ENCODE measurements at regions not wholly inside any gene's neighbourhood (a gene's known extent, or its start where the extent isn't known, plus 50 kb on each side); places are given as distances from the start of the nearest gene placed in this dataset.
"Not testable (repeated sequence)": the region's sequence is repeated elsewhere in the genome, so short reads cannot be mapped to it uniquely, and the experiment has no call there.

DNA sequence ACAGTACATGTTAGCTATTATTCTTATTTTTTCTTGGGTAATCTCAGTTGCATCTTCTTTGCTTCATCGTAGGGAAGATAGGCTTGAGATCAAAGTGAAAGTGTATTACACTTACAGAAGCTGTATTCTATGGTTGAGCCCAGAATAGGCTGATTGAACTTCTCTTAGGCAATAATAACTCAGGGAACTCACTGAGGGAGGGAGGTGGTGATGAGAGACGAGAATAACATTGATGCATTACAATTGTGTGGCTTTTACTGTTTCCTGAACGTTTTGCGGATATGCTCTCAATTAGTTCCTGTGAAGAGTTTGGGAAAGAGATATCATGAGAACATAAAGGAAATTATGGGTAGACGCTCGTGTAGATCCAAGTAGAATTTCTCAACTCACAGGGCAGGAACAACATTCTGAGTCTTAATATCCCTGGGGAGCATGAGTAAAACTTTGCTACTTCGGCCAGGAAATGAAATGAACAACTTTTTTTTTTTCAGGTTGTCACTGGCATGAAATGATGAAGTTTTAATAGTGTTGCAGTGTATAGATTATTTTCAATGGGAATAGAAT, 302.2 kb downstream of the TUSC7 start:
- DNase-seq = no peak

DNA sequence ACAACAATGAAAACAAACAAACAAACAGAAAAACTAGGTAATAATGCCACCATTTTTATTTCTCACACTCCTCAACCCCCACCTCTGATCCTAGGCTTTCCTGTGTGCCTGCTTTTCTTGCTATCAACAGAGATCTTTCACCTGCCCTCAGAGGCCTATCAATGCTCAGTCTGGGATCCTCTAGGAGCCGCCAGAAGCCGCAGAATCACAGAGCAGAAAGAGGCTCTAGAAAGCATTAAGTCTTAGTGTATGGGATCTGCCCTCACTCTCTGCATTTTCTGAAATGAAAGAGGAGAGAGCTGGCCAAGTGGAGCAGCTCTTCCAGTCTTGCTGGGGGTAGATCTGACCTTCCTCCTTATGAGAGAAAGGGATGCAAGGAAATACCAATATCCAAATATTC, 306.8 kb downstream of the TUSC7 start:
- no peak for DNase-seq

DNA sequence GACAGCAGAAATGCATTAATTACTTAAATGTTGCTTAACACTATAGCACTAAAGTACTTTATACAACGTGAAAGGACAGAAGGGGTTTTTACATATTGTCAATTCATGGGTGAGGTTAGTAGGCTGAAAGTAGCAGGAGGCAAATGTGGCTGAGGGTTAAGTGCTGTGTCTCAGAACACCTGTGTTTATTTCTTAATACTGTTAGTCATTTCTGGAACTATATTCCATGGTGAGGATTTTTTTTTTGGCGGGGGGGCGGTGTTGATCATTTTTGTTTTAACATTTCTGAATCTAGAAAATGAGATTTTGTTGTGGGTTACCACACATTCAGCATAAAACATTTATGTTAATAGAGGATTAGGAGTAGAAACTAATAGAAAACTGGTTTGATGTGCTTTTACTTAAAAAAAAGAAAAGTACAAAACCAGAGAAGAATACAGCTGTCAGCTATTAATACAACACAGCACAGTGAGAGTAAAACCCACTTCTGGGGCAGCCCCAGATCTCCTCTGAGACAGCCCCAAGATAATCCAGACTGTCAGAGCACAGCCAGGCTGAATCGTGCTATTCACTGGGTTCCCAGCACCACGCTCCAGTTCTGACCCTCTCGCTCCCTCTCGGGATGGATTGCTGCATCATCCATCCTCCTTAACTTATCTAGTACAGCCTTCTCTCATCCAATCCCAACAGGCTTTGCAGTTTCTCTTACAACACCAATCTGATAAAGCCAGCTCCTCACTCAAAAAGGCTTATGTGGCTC, 307.7 kb downstream of the TUSC7 start:
- DNase-seq = no peak

DNA sequence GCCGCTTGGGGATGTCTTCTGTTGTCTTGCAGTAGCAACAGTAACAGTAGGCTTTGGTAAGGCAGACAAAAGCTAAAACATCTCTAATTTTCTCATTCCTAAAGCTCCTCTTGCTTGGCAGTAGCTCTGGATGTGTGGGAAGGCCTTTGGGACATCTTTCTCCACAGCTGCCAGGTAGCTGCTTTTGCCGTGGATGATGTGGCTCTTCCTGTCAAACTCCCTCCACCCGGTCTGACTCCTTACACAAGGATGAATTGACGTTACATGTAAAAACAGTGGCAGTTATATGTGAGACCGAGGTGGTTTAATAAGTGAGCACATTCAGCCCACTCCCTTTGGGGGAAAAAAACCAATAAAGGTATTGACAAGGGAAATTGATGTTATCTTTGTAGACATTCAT, 309.1 kb downstream of the TUSC7 start:
- no peak for DNase-seq

DNA sequence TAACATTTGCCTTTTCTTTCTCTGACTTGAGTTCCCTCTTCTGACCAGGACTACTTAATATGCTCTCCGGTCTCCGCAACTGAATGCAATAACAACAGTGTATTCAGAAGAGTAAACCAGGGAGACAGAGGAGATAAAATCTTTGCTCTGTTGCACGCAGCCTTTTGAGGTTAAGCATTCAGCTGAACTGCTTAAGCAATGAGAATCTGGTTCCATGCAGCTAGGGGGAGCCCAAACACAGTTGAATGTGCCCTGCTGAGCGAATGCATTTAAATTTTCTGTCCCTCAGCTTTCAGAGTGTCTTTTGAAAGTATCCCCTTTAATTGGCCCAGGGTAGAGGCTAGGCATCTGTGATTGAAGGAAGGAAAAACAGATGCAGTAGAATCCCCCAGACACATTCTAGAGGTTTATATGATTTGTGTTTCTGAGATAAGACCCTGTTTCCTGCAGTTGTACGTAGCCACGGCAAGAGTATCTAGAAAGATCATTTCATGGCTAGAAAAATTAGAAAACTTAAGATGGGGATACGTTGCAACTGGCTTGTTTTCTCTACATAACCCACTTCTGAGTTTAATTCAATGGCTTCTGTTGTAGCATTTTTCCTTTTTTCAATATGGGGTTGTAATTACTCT, 309.6 kb downstream of the TUSC7 start:
- DNase-seq = no peak

DNA sequence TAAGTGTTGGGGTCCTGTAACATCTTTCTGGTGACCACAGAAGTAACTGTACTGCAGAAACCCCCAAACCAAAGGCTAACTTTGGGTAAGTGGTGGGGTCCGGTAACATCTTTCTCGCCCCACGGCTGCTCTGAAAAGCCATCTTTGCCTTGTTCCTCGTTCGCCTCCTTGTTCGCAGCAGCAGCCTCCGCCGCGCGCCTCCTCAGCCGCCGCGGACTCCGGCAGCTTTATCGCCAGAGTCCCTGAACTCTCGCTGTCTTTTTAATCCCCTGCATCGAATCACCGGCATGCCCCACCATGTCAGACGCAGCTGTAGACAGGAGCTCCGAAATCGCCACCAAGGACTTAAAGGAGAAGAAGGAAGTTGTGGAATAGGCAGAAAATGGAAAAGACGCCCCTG, 316.8 kb downstream of the TUSC7 start:
- DNase-seq = no peak

DNA sequence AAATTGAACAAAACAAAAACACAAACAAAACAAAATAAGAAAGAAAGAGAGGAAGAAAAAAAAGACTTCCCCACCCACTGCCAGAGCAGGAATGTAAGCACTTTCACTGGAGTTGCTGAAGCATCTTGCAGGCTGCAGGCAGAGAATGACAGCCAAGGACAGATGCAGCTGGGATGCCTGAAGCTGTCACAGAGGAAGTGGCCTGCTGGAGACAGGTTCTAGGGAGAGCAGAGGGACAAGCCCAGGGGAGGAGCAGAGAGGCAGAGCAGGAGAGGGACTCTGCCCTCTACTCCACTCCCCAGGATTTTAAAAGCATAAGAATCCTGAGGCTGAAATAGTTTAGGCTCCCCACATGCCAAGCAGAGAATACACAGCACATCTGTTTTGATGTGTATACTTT, 326.2 kb downstream of the TUSC7 start:
- DNase-seq = no peak

DNA sequence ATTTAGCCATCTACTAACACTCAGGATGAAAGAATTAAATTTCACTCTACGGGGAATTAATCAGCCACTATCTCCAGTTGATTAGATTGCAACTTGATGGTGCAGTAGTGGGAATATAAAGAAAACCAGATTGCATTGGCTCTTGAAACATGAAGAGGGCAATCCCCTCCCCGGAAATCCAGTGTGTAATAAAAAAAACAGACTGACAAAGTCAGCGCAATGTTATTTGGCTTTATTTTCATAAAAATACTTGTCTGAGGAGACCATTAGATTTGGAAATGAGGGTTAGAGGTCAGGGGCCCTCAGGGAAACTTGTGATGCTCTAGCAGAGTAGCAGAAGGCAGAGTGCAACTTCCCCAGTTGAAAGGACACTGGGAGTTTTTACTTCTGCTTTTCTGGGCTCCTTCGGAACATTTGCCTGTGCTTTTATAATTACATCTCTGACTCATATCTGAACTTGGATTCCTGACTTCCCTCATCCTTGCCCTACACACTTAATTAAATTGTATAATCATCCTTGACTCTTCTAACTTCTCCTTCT, 326.8 kb downstream of the TUSC7 start:
- no peak for DNase-seq

DNA sequence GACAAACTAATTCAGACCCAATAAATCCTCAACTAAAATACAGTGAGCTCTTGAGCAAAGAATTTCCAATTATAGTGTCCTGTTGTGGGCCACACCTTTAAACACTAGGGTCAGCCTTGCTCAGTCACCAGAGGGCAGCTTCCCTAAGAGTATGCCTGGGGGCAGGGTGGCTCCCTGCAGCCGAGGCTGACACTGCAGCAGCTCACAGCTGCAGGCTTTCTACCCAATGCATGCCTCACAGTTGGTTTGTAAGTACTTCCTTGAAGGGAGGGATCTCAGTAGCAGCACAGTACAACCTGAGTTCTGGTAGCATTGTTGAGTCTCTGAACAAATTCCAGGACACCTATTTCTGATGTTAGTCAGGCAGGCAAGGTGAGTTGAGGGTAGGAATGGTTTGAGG, 335.6 kb downstream of the TUSC7 start:
- no peak for DNase-seq

DNA sequence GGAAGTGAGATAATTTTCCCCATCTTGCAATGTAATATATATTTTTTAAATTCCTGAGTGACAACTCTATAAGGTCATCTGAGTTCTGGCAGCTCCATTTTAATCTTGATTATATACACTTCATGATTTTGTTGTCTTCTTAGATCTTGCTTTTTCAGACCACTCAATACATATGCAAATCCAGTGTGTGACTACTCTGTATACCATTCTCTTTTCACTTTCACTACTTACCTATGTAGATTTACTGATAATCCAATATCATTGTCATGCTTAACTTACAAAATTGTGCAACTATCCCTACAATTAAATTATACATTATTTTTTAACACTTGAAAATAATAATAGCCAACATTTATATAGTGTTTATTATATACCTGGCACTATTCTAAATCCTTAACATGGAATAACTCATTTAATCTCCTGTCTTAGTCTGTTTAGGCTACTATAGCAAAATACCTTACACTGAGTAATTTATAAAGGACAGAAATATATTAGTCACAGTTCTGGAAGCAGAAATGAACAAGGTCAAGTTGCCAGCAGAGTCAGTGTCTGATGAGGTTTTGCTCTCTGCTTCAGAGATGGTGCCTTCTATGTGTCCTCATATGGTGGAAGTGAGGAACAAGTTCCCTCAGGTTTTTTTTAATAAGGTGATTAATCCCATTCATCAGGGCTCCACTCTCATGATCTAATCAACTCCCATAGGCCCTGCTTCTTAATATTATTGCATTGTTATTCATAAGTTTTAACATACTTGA, 338.5 kb downstream of the TUSC7 start:
- DNase-seq = no peak

DNA sequence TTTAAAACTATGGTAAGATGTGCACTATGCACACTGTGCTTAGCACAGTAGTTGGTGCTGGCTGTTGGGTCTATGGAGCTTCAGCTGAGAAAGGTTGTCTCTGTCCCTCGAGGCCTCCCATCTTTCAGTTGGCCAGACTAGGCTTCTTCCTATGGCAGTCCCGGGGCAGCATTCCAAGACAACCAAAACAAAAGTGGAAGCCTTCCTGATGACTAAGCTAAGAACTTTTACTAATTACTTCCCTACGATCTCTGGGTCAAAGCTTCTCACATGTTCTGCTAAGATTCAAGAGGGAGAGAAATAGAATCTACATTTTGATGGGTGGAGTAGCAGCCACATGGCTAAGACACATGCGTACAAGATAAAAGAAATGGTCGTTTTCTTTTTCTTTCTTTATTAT, 342.8 kb downstream of the TUSC7 start:
- no peak for DNase-seq

DNA sequence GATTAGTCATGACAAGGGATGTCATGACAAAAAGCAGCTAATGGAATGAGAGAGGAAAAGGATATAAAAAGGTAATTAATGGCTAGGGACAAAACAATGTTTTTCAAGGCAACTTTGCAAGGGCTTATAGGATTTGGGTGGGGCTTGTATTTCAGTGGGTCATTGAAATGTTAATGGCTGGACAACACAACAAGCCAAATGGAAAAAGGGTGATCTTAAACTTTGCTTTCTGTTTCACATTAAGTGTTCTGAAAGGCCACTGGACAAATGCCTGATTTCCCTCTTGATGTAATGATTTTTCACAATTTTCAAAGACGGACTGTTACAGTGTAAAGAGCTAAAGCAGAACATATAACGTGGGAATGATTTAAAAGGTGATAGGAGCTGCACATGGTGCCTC, 345.0 kb downstream of the TUSC7 start:
- no peak for DNase-seq

DNA sequence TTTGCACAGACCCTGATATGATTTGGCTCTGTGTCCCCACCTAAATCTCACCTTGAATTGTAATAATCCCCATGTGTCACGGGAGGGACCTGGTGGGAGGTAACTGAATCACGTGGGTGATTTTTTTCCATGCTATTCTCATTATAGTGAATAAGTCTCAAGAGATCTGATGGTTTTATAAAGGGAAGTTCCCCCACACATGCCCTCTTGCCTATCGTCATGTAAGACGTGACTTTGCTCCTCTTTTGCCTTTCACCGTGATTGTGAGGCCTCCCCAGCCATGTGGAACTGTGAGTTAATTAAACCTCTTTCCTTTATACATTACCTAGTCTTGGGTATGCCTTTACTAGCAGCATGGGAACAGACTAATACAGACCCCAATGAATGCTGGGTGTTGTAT, 347.4 kb downstream of the TUSC7 start:
- not testable (repeated sequence) for DNase-seq

DNA sequence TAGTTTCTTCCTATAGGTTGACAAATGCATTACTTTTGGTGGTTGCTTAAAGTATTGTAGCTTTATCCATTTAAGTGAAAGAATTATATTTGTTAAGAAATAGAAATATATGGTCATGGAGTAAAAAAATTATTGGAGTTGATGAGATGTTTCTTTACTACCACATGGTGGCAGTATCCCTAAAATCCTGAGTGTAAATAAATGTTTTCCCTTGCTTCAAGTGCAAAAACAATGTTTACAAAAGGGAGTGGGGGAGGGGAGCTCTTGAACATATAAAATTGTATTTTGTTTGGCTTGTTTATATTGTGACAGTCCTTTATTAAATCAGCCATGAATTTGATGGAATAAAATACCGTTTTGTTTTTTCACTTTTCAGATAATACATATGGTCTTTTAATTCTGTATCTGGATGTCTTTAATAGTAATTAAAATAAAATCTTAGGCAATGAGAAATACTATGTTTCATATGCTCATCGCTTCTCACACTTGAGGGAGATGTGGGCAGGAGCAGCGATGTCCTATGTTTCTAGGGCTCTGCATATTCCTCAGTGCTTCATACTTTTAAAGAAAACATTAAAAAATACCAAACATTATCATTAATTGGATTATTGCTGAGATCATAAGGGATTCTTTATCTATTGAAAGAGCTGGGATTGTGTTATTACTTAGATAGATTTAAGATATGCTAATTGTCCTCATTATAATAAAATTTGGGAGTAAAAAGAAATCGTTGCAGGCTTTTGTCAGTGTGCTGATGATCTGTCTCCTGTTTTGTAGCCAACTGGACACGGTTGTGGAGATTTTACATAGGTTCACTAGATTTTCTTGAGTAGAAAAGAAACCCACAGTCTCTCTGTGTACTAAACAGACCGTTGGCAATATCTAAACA, 349.7 kb downstream of the TUSC7 start:
- no peak for DNase-seq

DNA sequence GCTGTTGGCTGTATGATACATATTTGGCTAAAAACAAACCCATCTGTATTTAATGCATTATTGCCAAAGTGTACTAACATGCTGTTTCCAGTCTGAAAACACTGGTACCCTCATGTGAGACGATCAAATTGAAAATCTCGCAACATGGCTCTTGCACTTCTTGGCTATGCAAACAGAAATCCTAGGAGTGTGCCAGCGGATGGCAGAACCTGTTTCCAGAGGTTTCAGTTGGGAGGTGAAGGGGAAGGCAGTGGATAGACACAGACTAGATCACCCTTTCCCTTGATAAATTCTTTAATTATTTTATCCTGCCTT, 350.3 kb downstream of the TUSC7 start:
- DNase-seq = no peak

DNA sequence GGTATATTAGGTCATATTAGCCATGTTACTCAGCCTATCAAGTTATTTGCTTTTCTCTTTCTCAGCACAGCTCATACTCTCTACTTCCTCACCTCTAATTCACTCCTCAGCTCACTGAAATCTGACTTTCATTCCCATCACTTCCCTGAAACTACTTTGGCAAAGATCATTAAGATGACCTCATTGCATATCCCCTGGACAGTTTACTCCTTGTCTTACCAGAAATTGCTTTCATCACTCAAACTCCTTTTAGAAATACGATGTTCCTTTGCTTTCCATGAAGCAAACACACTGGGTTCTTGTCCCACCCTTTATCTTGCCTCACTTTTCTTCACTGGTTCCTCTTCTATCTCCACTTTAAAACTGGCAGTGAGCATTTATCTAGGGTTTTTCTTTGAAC, 354.4 kb downstream of the TUSC7 start:
- no peak for DNase-seq

DNA sequence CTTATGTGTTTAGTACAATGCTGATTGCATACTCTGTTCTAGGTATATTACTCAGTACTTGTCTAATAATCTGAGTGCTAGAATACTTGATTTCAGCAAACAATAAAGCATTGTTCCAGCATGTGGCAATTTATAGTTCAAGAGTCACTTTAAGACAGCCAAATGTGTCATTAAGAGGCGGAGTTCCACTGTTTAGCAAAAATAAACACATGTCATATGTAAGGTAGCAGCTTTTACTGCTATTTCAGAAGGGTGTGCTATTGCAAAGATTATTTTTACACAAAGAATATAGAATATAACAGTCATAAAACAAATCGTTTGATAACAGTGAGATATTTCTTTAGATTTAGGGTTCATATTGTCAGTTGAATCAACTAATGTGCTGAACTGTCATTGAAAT, 358.7 kb downstream of the TUSC7 start:
- DNase-seq = no peak

DNA sequence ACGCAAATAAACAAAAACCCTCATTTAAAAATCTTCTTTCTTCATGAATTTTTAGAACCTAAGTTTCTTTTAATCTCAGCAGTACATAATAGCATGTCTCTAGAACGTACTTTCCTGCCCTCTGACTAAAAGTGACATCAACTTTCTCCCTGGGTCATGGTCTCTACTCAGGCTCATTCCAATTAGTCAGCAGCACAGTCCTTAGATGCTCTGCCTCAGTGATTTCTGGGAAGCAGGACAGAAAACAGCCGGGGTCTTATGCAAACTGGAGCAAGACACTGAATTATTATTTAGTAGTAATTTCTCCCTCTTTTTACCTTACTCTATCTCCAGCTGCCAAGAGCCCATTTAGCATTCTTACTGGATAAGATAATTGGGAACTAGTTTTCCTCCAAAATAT, 365.2 kb downstream of the TUSC7 start:
- no peak for DNase-seq

DNA sequence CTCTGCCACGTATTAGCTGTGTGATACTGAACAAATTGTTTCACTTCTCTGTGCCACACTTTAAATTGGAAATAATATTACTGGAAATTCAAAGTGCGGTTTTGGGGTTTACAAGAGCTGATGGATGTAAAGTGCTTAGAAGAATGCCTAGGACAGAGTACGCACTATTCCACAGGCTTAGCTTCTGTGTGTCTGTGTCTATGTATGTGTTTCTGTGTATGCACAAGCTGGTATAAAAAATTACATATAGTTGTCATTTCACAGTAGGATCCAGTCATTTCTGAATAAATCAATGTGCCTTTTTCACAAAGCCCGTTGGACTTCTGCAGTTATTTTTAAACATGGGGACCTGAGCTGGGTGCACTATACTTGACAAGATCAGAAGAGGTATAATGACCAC, 370.4 kb downstream of the TUSC7 start:
- DNase-seq = no peak

DNA sequence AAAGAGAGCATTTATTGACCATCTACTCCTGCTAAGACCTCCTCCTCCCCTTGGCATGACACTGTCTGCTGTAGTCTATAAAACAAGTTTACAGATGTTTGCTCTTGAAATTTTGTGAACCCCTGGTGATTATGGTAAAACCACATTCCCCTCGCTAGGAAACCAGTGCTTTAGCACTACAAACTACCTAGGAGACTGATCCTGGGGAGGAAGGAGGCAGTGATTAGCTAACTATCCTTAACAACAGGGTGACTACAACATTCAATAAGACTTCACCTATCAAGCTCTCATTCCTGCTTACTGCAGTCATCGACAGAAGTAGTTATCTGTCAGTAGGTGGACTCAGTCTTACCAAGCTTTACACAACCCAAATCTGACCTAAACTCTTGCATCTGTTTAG, 371.3 kb downstream of the TUSC7 start:
- no peak for DNase-seq

DNA sequence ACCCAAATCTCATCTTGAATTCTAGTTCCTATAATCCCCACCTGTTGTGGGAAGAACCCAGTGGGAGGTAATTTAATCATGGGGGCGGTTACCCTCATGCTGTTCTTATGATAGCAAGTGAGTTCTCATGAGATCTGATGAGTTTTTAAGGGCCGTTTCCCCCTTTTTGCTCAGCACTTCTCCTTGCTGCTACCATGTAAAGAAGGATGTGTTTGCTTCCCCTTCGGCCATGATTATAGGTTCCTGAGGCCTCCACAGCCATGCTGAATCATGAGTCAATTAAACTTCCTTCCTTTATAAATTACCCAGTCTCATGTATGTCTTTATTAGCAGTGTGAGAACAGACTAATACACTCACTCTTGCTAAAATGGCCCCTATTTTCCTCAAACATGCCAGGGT, 374.7 kb downstream of the TUSC7 start:
- no peak for DNase-seq

DNA sequence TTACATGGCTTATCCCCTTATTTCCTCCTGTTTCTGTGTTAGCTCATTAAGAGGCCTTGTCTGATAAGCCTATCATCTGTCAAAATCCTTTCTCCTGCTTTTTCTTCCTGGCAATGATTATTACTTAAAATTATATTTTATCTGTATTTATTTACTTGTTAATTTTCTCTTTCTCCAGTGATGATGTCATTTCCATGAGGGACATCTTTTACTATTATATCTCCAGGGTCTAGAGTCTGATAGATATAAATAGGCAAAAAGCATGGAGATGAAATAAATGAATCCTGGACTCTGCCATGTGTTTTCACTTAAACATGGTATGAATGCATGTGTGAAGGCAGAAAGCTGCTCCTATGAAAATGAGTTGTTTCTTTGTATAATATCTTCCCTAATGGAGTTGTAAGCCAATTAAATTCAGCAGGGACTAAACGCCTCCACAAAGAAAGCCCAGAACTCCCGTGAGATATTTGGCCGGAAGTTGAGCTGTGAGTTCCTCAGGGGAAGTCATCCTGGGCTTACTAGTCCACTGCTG, 375.2 kb downstream of the TUSC7 start:
- no peak for DNase-seq

DNA sequence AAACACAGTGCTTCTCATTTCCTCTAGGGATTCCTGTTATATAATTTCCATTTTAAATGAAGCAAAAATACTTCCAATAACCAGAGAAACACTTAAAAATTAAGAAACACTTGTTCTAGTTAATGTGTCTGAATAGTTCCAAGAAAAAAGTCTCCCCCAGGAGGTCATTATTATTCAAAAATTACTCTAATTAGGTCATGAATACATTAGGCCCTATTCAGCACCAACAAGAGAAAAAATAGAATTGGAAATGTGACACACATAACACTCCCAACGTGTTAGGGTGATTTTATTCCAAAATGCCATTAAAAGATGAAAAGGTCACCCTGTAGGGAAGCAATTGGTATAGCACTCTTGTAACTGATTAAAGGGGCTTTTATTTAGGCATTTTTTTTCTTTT, 382.1 kb downstream of the TUSC7 start:
- no peak for DNase-seq

Data from activated CD8-positive, alpha-beta memory T cell treated with anti-CD3 and anti-CD28 coated beads for 24 hours (primary cell).